ENCODE measurements at regions not wholly inside any gene's neighbourhood (a gene's known extent, or its start where the extent isn't known, plus 50 kb on each side); places are given as distances from the start of the nearest gene placed in this dataset.

GRCh38 chr4:133775881-133776280 is 425.7 kb downstream of the PABPC4L start:
- no peak for TF ChIP-seq ZNF274 (IDR thresholded peaks at IDR 0.05; ENCODE audit: low read depth, low read length)
- TF ChIP-seq SUZ12 (IDR thresholded peaks at IDR 0.05; ENCODE audit: extremely low read depth, insufficient read depth, insufficient read length), result no peak
- TF ChIP-seq YY1 (IDR thresholded peaks at IDR 0.05; ENCODE audit: insufficient read depth, insufficient read length), result no peak
- Histone ChIP-seq H3K9ac (ENCODE audit: insufficient read length, low read depth) (no peak overlapping the region), H3K9me3 (ENCODE audit: insufficient read depth, low read length) (peaks cover 7% of the 10 kb centered on the region; the same call in 1 of the 2 replicates), H3K27me3 (ENCODE audit: insufficient read depth, insufficient read length) (no peaks in the 10 kb centered on the region), H3K4me3 (ENCODE audit: insufficient read length, low read depth) (no peak overlapping the region), H3K4me1 (ENCODE audit: insufficient read depth, insufficient read length) (no peaks in the 10 kb centered on the region), H3K36me3 (ENCODE audit: insufficient read depth, insufficient read length, low read length) (no peaks in the 10 kb centered on the region)
- DNase-seq (ENCODE audit: low read depth, low spot score), result no peak

- peaks cover 9% of the 10 kb centered on the region; the same call in 1 of the 2 replicates for H3K9me3 ChIP-seq (ENCODE audit: insufficient read depth, low read length)
- H3K36me3 ChIP-seq (ENCODE audit: insufficient read depth, insufficient read length, low read length), result no peaks in the 10 kb centered on the region
- H3K4me1 ChIP-seq (ENCODE audit: insufficient read depth, insufficient read length), result no peaks in the 10 kb centered on the region
- TF ChIP-seq SUZ12 (IDR thresholded peaks at IDR 0.05; ENCODE audit: extremely low read depth, insufficient read depth, insufficient read length) (no peak), ZNF274 (IDR thresholded peaks at IDR 0.05; ENCODE audit: low read depth, low read length) (no peak), YY1 (IDR thresholded peaks at IDR 0.05; ENCODE audit: insufficient read depth, insufficient read length) (no peak)
- no peaks in the 10 kb centered on the region for H3K27me3 ChIP-seq (ENCODE audit: insufficient read depth, insufficient read length)
- H3K4me3 ChIP-seq (ENCODE audit: insufficient read length, low read depth), result no peak overlapping the region
- no peak overlapping the region for H3K9ac ChIP-seq (ENCODE audit: insufficient read length, low read depth)
- DNase-seq (ENCODE audit: low read depth, low spot score), result no peak
Observed at GRCh38 chr4:133775469-133775868, 426.1 kb downstream of the PABPC4L start.

GRCh38 chr4:133759428-133759827 is 442.2 kb downstream of the PABPC4L start:
- Histone ChIP-seq H3K27me3 (ENCODE audit: insufficient read depth, insufficient read length) (no peaks in the 10 kb centered on the region), H3K4me1 (ENCODE audit: insufficient read depth, insufficient read length) (no peaks in the 10 kb centered on the region), H3K9me3 (ENCODE audit: insufficient read depth, low read length) (no peaks in the 10 kb centered on the region), H3K9ac (ENCODE audit: insufficient read length, low read depth) (no peak overlapping the region), H3K4me3 (ENCODE audit: insufficient read length, low read depth) (no peak overlapping the region), H3K36me3 (ENCODE audit: insufficient read depth, insufficient read length, low read length) (no peaks in the 10 kb centered on the region)
- TF ChIP-seq SUZ12 (IDR thresholded peaks at IDR 0.05; ENCODE audit: extremely low read depth, insufficient read depth, insufficient read length), result no peak
- no peak for TF ChIP-seq ZNF274 (IDR thresholded peaks at IDR 0.05; ENCODE audit: low read depth, low read length)
- no peak for TF ChIP-seq YY1 (IDR thresholded peaks at IDR 0.05; ENCODE audit: insufficient read depth, insufficient read length)
- peak; percentile 8 for DNase-seq (ENCODE audit: low read depth, low spot score)

DNA sequence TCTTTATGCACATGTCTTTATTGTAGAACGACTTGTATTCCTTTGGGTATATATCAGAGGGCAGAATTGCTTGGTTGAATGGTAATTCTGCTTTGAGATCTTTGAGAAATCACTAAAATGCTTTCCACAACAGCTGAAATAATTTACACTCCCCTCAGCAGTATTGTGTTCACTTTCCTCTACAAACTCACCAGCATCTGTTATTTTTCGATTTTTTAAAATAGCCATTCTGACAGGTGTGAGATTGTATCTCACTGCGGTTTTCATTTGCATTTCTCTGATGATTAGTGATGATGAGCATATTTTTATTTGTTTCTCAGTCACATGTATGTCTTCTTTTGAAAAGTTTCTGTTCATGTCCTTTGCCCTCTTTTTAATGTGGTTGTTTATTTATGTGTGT is 459.8 kb downstream of the PABPC4L start:
- DNase-seq (ENCODE audit: low read depth, low spot score), result no peak
- H3K36me3 ChIP-seq (ENCODE audit: insufficient read depth, insufficient read length, low read length), result no peaks in the 10 kb centered on the region
- no peak overlapping the region for H3K4me3 ChIP-seq (ENCODE audit: insufficient read length, low read depth)
- no peaks in the 10 kb centered on the region for H3K4me1 ChIP-seq (ENCODE audit: insufficient read depth, insufficient read length)
- no peaks in the 10 kb centered on the region for H3K9me3 ChIP-seq (ENCODE audit: insufficient read depth, low read length)
- no peak for TF ChIP-seq ZNF274 (IDR thresholded peaks at IDR 0.05; ENCODE audit: low read depth, low read length)
- no peak overlapping the region for H3K9ac ChIP-seq (ENCODE audit: insufficient read length, low read depth)
- no peaks in the 10 kb centered on the region for H3K27me3 ChIP-seq (ENCODE audit: insufficient read depth, insufficient read length)

- DNase-seq (ENCODE audit: low read depth, low spot score), result no peak
- no peaks in the 10 kb centered on the region for H3K36me3 ChIP-seq (ENCODE audit: insufficient read depth, insufficient read length, low read length)
- TF ChIP-seq SUZ12 (IDR thresholded peaks at IDR 0.05; ENCODE audit: extremely low read depth, insufficient read depth, insufficient read length) (no peak), YY1 (IDR thresholded peaks at IDR 0.05; ENCODE audit: insufficient read depth, insufficient read length) (no peak), ZNF274 (IDR thresholded peaks at IDR 0.05; ENCODE audit: low read depth, low read length) (no peak)
- H3K4me1 ChIP-seq (ENCODE audit: insufficient read depth, insufficient read length), result no peaks in the 10 kb centered on the region
- no peaks in the 10 kb centered on the region for H3K9me3 ChIP-seq (ENCODE audit: insufficient read depth, low read length)
- H3K9ac ChIP-seq (ENCODE audit: insufficient read length, low read depth), result no peak overlapping the region
- H3K4me3 ChIP-seq (ENCODE audit: insufficient read length, low read depth), result no peak overlapping the region
- H3K27me3 ChIP-seq (ENCODE audit: insufficient read depth, insufficient read length), result no peaks in the 10 kb centered on the region
Observed at GRCh38 chr4:133720001-133720400, 481.6 kb downstream of the PABPC4L start.

- Histone ChIP-seq H3K9me3 (ENCODE audit: insufficient read depth, low read length) (no peaks in the 10 kb centered on the region), H3K4me1 (ENCODE audit: insufficient read depth, insufficient read length) (no peaks in the 10 kb centered on the region), H3K4me3 (ENCODE audit: insufficient read length, low read depth) (no peak overlapping the region), H3K9ac (ENCODE audit: insufficient read length, low read depth) (no peak overlapping the region), H3K36me3 (ENCODE audit: insufficient read depth, insufficient read length, low read length) (no peaks in the 10 kb centered on the region), H3K27me3 (ENCODE audit: insufficient read depth, insufficient read length) (no peaks in the 10 kb centered on the region)
- DNase-seq (ENCODE audit: low read depth, low spot score), result no peak
- no peak for TF ChIP-seq YY1 (IDR thresholded peaks at IDR 0.05; ENCODE audit: insufficient read depth, insufficient read length)
- no peak for TF ChIP-seq SUZ12 (IDR thresholded peaks at IDR 0.05; ENCODE audit: extremely low read depth, insufficient read depth, insufficient read length)
- no peak for TF ChIP-seq ZNF274 (IDR thresholded peaks at IDR 0.05; ENCODE audit: low read depth, low read length)
Observed at GRCh38 chr4:133719098-133719497, 482.5 kb downstream of the PABPC4L start.

DNA sequence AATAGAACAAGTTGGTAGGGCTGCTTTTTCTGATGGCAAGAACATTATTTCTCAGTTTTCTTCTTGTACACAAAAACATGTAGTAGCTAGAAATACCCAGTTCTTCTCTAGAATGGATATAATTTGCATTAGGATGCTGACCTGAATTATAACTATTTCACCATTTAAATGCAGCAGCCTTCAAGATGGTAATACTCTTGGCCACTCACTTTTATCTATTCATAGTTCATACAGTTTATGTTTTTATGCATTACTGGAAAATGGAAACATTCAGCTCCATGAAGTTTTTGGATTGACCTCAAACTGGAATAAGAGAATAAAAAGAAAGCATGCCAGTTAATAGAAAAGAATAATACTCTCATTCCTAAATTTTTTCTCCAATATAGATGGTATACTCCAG is 487.4 kb downstream of the PABPC4L start:
- Histone ChIP-seq H3K9ac (ENCODE audit: insufficient read length, low read depth) (no peak overlapping the region), H3K27me3 (ENCODE audit: insufficient read depth, insufficient read length) (no peaks in the 10 kb centered on the region), H3K4me1 (ENCODE audit: insufficient read depth, insufficient read length) (no peaks in the 10 kb centered on the region), H3K4me3 (ENCODE audit: insufficient read length, low read depth) (no peak overlapping the region), H3K36me3 (ENCODE audit: insufficient read depth, insufficient read length, low read length) (no peaks in the 10 kb centered on the region), H3K9me3 (ENCODE audit: insufficient read depth, low read length) (no peaks in the 10 kb centered on the region)
- no peak for TF ChIP-seq YY1 (IDR thresholded peaks at IDR 0.05; ENCODE audit: insufficient read depth, insufficient read length)
- no peak for TF ChIP-seq ZNF274 (IDR thresholded peaks at IDR 0.05; ENCODE audit: low read depth, low read length)
- no peak for TF ChIP-seq SUZ12 (IDR thresholded peaks at IDR 0.05; ENCODE audit: extremely low read depth, insufficient read depth, insufficient read length)
- no peak for DNase-seq (ENCODE audit: low read depth, low spot score)

DNA sequence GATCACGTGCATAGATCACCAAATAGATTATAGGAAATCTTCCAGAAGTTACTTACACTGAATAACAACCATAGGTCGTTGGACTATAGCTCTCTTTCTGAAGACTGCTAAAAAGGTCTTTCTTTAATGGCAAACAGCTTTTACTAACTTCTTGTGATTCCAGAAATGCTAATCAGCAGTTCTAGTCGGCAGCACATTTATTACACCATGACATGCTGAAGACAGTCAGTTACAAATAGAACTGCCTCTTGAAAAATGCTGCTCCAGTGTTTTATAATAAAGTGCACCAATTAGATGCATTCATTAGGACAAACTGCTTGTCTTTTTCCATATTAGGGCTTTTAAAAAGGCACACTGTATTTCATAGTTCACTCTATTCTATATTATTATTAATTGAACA is 488.2 kb downstream of the PABPC4L start:
- Histone ChIP-seq H3K4me1 (ENCODE audit: insufficient read depth, insufficient read length) (no peaks in the 10 kb centered on the region), H3K9me3 (ENCODE audit: insufficient read depth, low read length) (no peaks in the 10 kb centered on the region), H3K36me3 (ENCODE audit: insufficient read depth, insufficient read length, low read length) (no peaks in the 10 kb centered on the region), H3K4me3 (ENCODE audit: insufficient read length, low read depth) (no peak overlapping the region), H3K27me3 (ENCODE audit: insufficient read depth, insufficient read length) (no peaks in the 10 kb centered on the region), H3K9ac (ENCODE audit: insufficient read length, low read depth) (no peak overlapping the region)
- DNase-seq (ENCODE audit: low read depth, low spot score), result no peak
- TF ChIP-seq YY1 (IDR thresholded peaks at IDR 0.05; ENCODE audit: insufficient read depth, insufficient read length), result no peak
- no peak for TF ChIP-seq SUZ12 (IDR thresholded peaks at IDR 0.05; ENCODE audit: extremely low read depth, insufficient read depth, insufficient read length)
- TF ChIP-seq ZNF274 (IDR thresholded peaks at IDR 0.05; ENCODE audit: low read depth, low read length), result no peak
